WTC11 (cell line): ENCODE measurements at regions not wholly inside any gene's neighbourhood (a gene's known extent, or its start where the extent isn't known, plus 50 kb on each side); places are given as distances from the start of the nearest gene placed in this dataset.

ENCODE experiments used
- CREB1 ChIP-seq: sonication (generic); formaldehyde crosslinking; IDR thresholded peaks from 2 replicates; pipeline ENCODE4 v1.8.0; 2023; ENCODE audit warnings: mild to moderate bottlenecking, missing genetic modification reagents
- CREM ChIP-seq: sonication (generic); formaldehyde crosslinking; IDR thresholded peaks from 2 replicates; pipeline ENCODE4 v1.8.1; 2022; ENCODE audit warnings: mild to moderate bottlenecking, missing genetic modification reagents, moderate library complexity
- CTCF ChIP-seq: fragments of 200-600 bp; IDR thresholded peaks from 2 replicates; pipeline ENCODE4 v1.8.0; 2022; ENCODE audit warnings: antibody characterized with exemption
- E2F1 ChIP-seq: sonication (generic); formaldehyde crosslinking; IDR thresholded peaks from 2 replicates; pipeline ENCODE4 v1.8.0; 2022; ENCODE audit warnings: mild to moderate bottlenecking, missing genetic modification reagents
- FOXJ3 ChIP-seq: sonication (generic); formaldehyde crosslinking; IDR thresholded peaks from 2 replicates; pipeline ENCODE4 v1.9.0; 2021; ENCODE audit warnings: missing genetic modification reagents, mild to moderate bottlenecking, borderline replicate concordance
- HMGA2 ChIP-seq: fragments of 250-450 bp; sonication (Bioruptor Pico); IDR thresholded peaks from 2 replicates; pipeline ENCODE4 v1.4.0; 2021; ENCODE audit warnings: mild to moderate bottlenecking, moderate library complexity
- HMGXB4 ChIP-seq: sonication (generic); formaldehyde crosslinking; IDR thresholded peaks from 2 replicates; pipeline ENCODE4 v1.8.1; 2023; ENCODE audit warnings: mild to moderate bottlenecking, moderate library complexity, missing genetic modification reagents
- MYBL2 ChIP-seq: sonication (generic); formaldehyde crosslinking; IDR thresholded peaks from 2 replicates; pipeline ENCODE4 v1.8.1; 2023; ENCODE audit warnings: mild to moderate bottlenecking, moderate library complexity, missing genetic modification reagents
- SOX15 ChIP-seq: fragments of 250-450 bp; sonication (Bioruptor Pico); IDR thresholded peaks from 2 replicates; pipeline ENCODE4 v1.9.0; 2021; ENCODE audit warnings: mild to moderate bottlenecking
- TEAD1 ChIP-seq: sonication (generic); formaldehyde crosslinking; IDR thresholded peaks from 2 replicates; pipeline ENCODE4 v1.8.0; 2022; ENCODE audit warnings: mild to moderate bottlenecking, missing genetic modification reagents
- USF2 ChIP-seq: sonication (generic); formaldehyde crosslinking; IDR thresholded peaks from 2 replicates; pipeline ENCODE4 v1.8.1; 2023; ENCODE audit warnings: mild to moderate bottlenecking, missing genetic modification reagents, moderate library complexity
- ZBTB21 ChIP-seq: sonication (generic); formaldehyde crosslinking; IDR thresholded peaks from 2 replicates; pipeline ENCODE4 v1.8.1; 2023; ENCODE audit warnings: mild to moderate bottlenecking, missing genetic modification reagents, borderline replicate concordance
- ZNF416 ChIP-seq: fragments of 250-450 bp; sonication (Bioruptor Pico); IDR thresholded peaks from 2 replicates; pipeline ENCODE4 v1.9.0; 2021; ENCODE audit warnings: mild to moderate bottlenecking, inconsistent platforms

- TF ChIP-seq FOXJ3 (CRISPR knock-in tag) = no peak
- no peak for TF ChIP-seq ZBTB21 (CRISPR knock-in tag)
- TF ChIP-seq CTCF = no peak
- TF ChIP-seq TEAD1 (CRISPR knock-in tag) = no peak
- TF ChIP-seq CREB1 (CRISPR knock-in tag) = no peak
- no peak for TF ChIP-seq HMGA2 (CRISPR knock-in tag)
- TF ChIP-seq HMGXB4 (CRISPR knock-in tag) = no peak
- TF ChIP-seq E2F1 (CRISPR knock-in tag) = no peak
- TF ChIP-seq SOX15 (CRISPR knock-in tag) = no peak
- no peak for TF ChIP-seq MYBL2
- no peak for TF ChIP-seq CREM (CRISPR knock-in tag)
- TF ChIP-seq USF2 = no peak
- TF ChIP-seq ZNF416 (CRISPR knock-in tag) = no peak
These were observed 91.5 kb upstream of the PRDM11 start for GRCh38 chr11:45054956-45055355.
